ENCODE measurements at regions not wholly inside any gene's neighbourhood (a gene's known extent, or its start where the extent isn't known, plus 50 kb on each side); places are given as distances from the start of the nearest gene placed in this dataset.

- no peaks in the 10 kb centered on the region for H4K20me1 ChIP-seq (replicated peaks; ENCODE audit: control insufficient read depth, extremely low read depth, insufficient read depth, low read length)
- no peaks in the 10 kb centered on the region for H3K27me3 ChIP-seq (ENCODE audit: control insufficient read depth in 2 of 2, insufficient read depth in 2 of 2, low read length in 2 of 2)
- ChIA-PET CTCF (interaction anchor here (0.6 kb wide), 1 partner anchor 206 kb away, joined by 3 read pairs; no protein-coding TSS in a partner anchor), POLR2A (interaction anchor here (0.7 kb wide), 1 partner anchor 111 kb away, joined by 4 read pairs; no protein-coding TSS in a partner anchor)
- no peak overlapping the region for H3K9ac ChIP-seq (replicated peaks; ENCODE audit: extremely low read depth, insufficient read depth, low read length)
- no peak for FAIRE-seq
- BruUV-seq (replicated peaks), result no TSS peak
- H3K9me1 ChIP-seq (replicated peaks; ENCODE audit: control insufficient read depth, extremely low read depth, insufficient read depth, low read length), result no peaks in the 10 kb centered on the region
- H3K9me3 ChIP-seq (replicated peaks; ENCODE audit: control insufficient read depth, insufficient read depth, low read length), result no peaks in the 10 kb centered on the region
- no peak overlapping the region for H3K4me3 ChIP-seq (replicated peaks in 1 of 3; ENCODE audit: insufficient read depth in 1 of 3, low read depth in 1 of 3, low read length in 3 of 3)
- intact Hi-C loops (cut with micrococcal nuclease), result no loop called here
- TF ChIP-seq MYC (IDR thresholded peaks at IDR 0.05; ENCODE audit: low read depth, low read length), result no peak
- no peak for TF ChIP-seq JUN (IDR thresholded peaks at IDR 0.05; ENCODE audit: borderline replicate concordance, insufficient read depth, insufficient read length, low read depth)
- no peak for TF ChIP-seq CTCF (IDR thresholded peaks at IDR 0.05; ENCODE audit: extremely low read depth in 1 of 2, insufficient read depth in 1 of 2, low read depth in 1 of 2, low read length in 2 of 2)
- TF ChIP-seq POLR2AphosphoS5 (IDR thresholded peaks at IDR 0.05; ENCODE audit: insufficient read depth, low read depth, low read length), result no peak
- no peak for TF ChIP-seq POLR2A (IDR thresholded peaks at IDR 0.05; ENCODE audit: low read depth, low read length)
- TF ChIP-seq EZH2 (IDR thresholded peaks at IDR 0.05; ENCODE audit: borderline replicate concordance, low read depth, low read length, severe bottlenecking), result no peak
- TF ChIP-seq MAX (IDR thresholded peaks at IDR 0.05; ENCODE audit: insufficient read depth, insufficient read length), result no peak
- no peak for TF ChIP-seq FOS (IDR thresholded peaks at IDR 0.05; ENCODE audit: borderline replicate concordance, insufficient read depth, low read length)
- no peak for TF ChIP-seq GATA2 (IDR thresholded peaks at IDR 0.05; ENCODE audit: insufficient read depth, insufficient read length, low read depth, low read length)
- no peak overlapping the region for H2AFZ ChIP-seq (ENCODE audit: low read depth, low read length)
- dilution Hi-C loops (cut with MboI; ENCODE audit: extremely low pct_ligation_motif_present, low sequenced_read_pairs), result no loop called here
- no peaks in the 10 kb centered on the region for H3K79me2 ChIP-seq (ENCODE audit: control insufficient read depth, insufficient read depth, low read length)
- peaks cover 49% of the 10 kb centered on the region for H3K4me1 ChIP-seq (ENCODE audit: control insufficient read depth, extremely low read depth, insufficient read depth, low read length)
- H3K4me2 ChIP-seq (ENCODE audit: insufficient read depth, low read length), result no peak overlapping the region
- no peaks in the 10 kb centered on the region for H3K36me3 ChIP-seq (ENCODE audit: control insufficient read depth in 2 of 2, extremely low read depth in 1 of 2, insufficient read depth in 2 of 2, low read length in 2 of 2)
- no peak for DNase-seq (ENCODE audit: low read depth, low spot score)
- no peak overlapping the region for H3K27ac ChIP-seq (ENCODE audit: insufficient read depth, low read depth, low read length)
Observed at GRCh38 chr6:44061375-44062104, 65.7 kb downstream of the MRPL14 start.

All from endothelial cell of umbilical vein (primary cell).